ENCODE measurements at regions not wholly inside any gene's neighbourhood (a gene's known extent, or its start where the extent isn't known, plus 50 kb on each side); places are given as distances from the start of the nearest gene placed in this dataset.

DNA sequence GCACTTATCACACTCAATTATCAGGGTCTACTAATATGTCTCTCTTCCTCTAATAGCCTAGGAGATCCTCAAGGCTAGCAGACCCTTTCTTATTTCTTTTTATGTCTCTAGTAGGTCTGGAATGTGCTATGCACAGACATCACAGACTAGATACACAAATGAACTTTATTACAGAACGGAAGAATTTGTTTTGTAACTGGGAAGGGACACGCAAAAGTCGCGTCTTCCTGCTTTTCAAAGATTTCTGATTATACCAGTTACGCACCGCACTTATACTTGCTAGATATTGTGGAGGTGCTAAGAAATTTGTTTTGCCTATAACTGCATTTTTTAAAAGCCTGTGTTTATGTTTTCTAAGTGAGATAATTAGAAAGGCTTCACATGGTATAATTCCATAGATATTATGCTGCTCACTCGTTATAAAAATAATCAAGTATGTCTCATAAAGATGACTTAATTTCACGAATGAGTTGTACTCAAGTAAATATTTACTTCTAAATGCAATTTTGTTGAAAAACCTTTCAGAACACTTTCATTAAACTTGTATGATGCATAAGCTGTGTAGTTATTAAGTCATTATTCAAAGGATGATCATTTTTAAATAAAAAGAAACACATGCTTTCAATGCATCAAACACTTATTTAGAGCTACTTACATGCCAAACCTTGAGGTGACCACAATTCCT lies 662.6 kb downstream of the ACTL7B start:
- no peak for DNase-seq (ENCODE audit: low read depth)
- no peak overlapping the region for H3K4me3 ChIP-seq (ENCODE audit: low read depth, low read length)
- TF ChIP-seq, protein P1, sequence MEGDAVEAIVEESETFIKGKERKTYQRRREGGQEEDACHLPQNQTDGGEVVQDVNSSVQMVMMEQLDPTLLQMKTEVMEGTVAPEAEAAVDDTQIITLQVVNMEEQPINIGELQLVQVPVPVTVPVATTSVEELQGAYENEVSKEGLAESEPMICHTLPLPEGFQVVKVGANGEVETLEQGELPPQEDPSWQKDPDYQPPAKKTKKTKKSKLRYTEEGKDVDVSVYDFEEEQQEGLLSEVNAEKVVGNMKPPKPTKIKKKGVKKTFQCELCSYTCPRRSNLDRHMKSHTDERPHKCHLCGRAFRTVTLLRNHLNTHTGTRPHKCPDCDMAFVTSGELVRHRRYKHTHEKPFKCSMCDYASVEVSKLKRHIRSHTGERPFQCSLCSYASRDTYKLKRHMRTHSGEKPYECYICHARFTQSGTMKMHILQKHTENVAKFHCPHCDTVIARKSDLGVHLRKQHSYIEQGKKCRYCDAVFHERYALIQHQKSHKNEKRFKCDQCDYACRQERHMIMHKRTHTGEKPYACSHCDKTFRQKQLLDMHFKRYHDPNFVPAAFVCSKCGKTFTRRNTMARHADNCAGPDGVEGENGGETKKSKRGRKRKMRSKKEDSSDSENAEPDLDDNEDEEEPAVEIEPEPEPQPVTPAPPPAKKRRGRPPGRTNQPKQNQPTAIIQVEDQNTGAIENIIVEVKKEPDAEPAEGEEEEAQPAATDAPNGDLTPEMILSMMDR (IDR thresholded peaks at IDR 0.05; ENCODE audit: insufficient read depth, low read depth, low read length, missing control alignments): no peak

DNA sequence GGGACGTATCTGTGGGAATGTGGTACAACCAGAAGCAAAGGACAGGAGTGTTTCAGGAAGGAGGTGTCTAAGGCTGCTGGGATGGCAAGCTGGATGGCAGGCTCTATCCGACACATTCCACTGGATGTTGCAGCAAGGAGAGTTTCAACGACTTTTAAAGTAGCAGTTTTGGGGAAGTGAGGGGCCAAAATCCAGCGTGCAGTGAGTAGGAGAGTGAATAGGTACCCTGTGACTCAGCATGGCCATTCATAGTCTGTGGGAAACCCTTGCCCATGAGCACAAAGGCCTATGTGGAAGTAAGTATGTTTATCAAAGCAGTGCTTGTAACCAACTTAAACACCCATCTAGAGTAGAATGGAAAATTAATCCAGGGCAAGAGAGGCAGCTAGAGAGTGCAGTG lies 664.7 kb downstream of the ACTL7B start:
- TF ChIP-seq, protein P1 (IDR thresholded peaks at IDR 0.05; ENCODE audit: insufficient read depth, low read depth, low read length, missing control alignments): no peak
- DNase-seq (ENCODE audit: low read depth): no peak
- no peak overlapping the region for H3K4me3 ChIP-seq (ENCODE audit: low read depth, low read length)

DNA sequence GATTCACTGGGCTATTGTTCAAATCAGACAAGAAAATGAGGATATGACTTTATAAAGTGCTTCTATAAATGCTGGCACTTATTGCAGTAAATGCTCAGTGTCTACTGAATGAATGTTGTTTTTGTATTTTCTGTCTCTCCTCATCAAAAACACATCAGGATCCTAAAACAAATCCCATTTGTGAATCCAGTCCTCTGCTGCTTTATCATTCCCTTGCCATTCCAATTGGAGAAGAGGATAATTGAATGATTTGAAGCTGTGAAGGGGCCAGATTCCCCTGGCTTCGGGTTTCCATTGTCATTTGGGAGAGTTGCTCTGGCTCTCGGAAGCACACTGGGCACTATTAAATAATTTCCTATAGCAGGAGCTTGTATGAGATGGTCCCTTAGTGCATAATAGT lies 666.8 kb downstream of the ACTL7B start:
- H3K4me3 ChIP-seq (ENCODE audit: low read depth, low read length): no peak overlapping the region
- TF ChIP-seq, protein P1 (IDR thresholded peaks at IDR 0.05; ENCODE audit: insufficient read depth, low read depth, low read length, missing control alignments): no peak
- no peak for DNase-seq (ENCODE audit: low read depth)

DNA sequence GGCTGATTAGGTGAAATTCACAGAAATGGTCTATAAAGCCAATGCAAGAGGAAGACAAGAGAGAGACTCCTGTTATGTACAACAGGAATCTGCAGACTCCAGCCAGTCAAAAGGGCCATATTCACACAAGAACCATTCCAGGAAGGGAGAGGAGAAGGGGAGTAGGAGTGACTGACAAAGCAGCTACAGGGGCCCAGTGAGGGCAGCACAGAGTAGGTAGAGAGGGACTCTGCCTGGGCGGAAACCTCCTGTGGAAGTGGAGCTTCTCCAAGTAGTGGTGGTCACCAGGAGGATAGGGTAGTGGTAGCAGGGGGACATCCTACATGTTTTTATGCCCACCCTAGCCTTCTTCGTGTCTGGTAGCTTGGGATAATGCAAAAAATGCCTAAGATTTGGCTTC lies 667.3 kb downstream of the ACTL7B start:
- TF ChIP-seq, protein P1 (IDR thresholded peaks at IDR 0.05; ENCODE audit: insufficient read depth, low read depth, low read length, missing control alignments): no peak
- H3K4me3 ChIP-seq (ENCODE audit: low read depth, low read length): no peak overlapping the region
- no peak for DNase-seq (ENCODE audit: low read depth)

DNA sequence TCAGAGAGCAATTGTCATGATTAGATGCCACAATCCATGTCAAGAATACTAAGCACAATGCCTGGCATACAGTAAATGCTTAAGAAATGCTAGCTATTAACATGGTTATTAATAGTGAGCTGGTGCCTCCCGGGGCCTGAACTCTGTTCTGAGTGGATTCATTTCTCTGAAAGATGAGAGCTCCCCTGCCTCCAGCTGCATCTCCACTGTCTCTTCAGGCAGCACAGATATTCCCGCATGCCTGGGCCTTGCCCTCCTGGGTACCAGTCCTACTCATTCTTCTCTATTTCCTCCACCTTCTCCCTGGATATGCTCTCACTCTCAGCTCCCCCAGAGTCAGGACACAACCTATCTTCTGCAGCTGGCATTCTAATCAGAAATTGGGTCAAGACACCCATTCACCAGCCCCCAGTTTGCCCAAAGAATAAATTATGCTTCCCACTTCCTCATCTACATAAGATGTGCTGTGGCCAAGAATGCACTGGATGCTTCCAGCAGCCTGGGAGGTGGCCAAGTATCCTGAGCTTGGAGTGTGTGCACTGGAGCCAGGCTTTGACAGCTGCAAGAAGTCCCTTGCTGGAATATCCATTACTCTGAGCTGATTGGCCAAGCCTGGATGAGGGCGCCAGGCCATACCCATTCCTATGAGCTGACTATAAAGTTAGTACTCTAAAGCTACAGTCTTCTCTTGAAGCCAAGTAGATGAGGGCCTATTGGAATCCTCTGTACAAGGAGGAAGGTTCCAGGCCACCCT lies 669.0 kb downstream of the ACTL7B start:
- TF ChIP-seq, protein P1 (IDR thresholded peaks at IDR 0.05; ENCODE audit: insufficient read depth, low read depth, low read length, missing control alignments): no peak
- H3K4me3 ChIP-seq (ENCODE audit: low read depth, low read length): no peak overlapping the region
- DNase-seq (ENCODE audit: low read depth): no peak

DNA sequence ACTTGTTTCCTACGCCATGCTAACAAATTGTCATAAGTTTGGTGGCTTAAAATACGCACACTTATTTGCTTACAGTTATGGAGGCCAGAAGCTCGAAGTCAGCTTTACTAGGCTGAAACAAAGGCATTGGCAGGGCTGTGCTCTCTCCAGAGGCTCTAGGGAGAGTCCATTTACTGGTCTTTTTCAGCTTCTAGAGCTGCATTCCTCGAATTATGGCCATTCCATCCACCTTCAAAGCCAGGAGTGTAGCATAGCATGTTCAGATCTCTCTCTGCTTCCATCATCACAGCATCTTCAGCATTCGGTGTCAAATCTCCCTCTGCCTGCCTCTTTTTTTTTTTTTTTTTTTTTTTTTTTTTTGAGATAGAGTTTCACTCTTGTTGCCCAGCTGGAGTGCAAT lies 670.2 kb downstream of the ACTL7B start:
- TF ChIP-seq, protein P1 (IDR thresholded peaks at IDR 0.05; ENCODE audit: insufficient read depth, low read depth, low read length, missing control alignments): no peak
- no peak for DNase-seq (ENCODE audit: low read depth)
- no peak overlapping the region for H3K4me3 ChIP-seq (ENCODE audit: low read depth, low read length)
